GM19099 (cell line): ENCODE measurements at regions not wholly inside any gene's neighbourhood (a gene's known extent, or its start where the extent isn't known, plus 50 kb on each side); places are given as distances from the start of the nearest gene placed in this dataset.

ENCODE experiments used
- POLR2A ChIP-seq: IDR thresholded peaks from 3 replicates; pipeline ENCODE4 v1.6.1; 2011; ENCODE audit warnings: low read depth; ENCODE audit not compliant: insufficient read length; ENCODE audit errors: extremely low read depth

DNA sequence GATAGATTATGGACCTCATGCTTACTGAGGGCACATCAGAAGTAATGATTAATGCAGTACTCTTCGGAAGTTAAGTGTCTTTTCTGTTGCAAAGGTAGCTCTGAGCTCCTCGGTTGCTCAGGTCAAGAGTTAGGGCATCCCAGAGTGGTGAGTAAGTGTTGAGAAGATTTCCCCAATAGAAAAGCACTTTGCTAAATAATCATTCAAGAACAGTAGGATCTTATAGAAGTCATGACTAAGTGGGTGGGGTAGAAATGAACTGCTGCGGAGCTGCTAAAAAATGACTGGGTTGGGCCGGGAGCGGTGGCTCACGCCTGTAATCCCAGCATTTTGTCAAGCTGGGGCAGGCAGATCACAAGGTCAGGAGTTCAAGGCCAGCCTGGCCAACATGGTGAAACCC, 648.6 kb upstream of the CAMK1G start:
- TF ChIP-seq POLR2A: no peak

DNA sequence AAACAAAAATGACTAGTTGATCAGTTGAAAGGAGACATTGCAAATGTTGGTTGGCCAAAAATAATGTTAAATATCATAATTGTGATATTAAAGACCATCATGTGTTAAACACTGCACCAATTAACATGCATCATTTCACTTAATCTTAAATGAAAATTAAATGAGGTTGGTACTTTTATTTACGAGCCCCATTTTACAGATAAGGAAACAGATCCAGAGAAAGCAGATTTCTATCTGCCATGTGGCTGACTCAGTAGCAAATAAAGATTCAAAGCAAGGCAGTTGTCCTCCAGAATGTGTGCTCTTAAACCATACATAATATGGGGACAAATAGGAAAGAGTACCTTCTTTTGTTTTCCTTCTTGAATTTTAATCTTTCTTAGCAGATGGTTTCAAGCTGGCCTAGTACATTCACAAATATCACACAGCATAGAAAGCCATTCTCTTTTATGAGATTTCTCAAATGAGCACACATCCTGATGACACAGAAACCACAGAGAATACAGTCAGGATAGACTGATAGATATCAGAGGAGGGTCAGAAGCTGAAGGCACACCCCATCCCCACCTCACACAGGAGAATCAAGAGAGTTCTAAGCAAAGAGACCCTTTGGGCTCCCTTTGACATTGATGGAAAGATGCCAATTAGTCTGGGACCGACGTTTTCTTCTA, 647.9 kb upstream of the CAMK1G start:
- no peak for TF ChIP-seq POLR2A

GRCh38 chr1:208939537-208940085, 643.9 kb upstream of the CAMK1G start:
- TF ChIP-seq POLR2A: no peak

- no peak for TF ChIP-seq POLR2A
Measured at GRCh38 chr1:208942394-208943130, 641.0 kb upstream of the CAMK1G start.

DNA sequence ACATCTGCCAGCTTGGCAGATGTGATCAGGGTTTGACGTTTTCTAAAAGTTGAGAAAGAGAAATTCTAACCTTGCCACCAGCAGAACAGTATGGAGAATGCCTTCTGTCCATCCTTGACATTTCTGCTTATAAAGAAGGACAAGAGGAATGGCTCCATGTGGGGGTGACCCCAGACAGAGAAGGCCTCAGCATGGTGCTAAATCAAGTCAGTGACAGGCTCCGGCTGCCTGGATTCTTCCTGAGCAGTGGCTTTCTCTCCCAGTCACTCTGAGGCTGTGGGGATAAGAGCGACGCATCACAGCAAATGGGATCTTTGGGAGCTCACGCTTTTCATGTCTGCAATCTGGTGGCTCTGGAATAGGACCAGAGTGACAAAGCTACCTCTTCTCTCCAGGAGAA, 640.2 kb upstream of the CAMK1G start:
- TF ChIP-seq POLR2A: no peak

- no peak for TF ChIP-seq POLR2A
Measured at GRCh38 chr1:208944981-208945451, 638.5 kb upstream of the CAMK1G start.

DNA sequence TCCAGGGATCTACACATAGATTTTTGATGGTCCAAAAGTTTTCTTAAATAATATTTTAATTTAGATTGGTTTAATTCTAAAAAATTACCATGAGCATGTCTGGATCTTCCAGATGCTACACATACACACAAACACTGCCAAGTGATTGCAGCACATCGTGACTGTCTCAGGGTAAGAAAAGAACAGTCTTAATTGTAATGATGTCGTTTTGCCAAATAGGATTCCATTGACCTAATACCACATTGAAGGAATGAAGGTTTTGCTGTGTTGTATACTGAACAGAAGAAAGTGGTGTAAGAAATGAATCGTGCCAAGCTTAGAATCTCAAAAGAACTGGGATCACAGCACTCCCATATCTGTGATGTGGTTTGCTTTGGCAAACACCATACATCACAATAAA, 633.3 kb upstream of the CAMK1G start:
- no peak for TF ChIP-seq POLR2A

DNA sequence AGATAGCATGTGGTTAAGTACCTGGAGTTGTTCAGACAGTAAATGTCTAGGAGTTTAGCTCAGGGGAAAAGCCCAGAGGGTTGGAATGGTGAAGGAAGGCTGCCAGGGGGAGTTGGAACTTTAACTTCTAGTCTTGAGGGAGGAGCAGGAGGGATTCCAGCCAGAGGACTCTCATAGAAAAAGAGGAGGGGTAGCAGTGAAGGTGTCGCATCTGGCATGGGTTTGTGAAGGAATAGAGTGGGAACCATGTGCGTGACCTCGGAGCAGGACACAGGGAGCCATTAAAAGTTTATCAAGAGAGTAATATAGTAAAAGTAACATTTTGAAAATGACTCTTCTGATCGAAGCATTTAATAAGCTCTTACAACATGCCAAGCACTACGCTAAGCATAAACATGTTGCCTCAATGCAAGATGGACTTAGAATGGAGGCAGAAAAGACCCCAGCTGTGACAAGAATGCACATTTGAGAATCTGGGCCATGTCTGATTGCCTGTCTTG, 632.4 kb upstream of the CAMK1G start:
- TF ChIP-seq POLR2A: no peak

DNA sequence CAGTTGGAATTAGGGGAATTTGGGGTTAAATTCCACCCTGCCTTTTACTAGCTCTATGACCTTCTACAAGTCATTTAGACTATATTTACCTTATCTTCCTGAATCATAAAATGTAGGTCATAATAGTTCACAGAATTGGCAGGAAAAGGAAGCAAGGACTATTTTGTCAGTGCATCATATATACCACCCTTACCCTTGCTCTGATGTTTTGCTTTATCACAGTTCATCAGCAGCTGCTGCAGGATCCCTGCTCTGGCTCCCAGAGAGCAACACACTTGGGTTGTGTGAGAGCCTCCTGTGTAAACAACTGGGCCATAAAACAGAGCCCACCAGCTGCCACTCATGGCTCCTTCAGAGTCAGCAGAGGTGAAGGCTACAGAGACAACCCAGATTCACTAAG, 631.6 kb upstream of the CAMK1G start:
- TF ChIP-seq POLR2A: no peak

GRCh38 chr1:208962867-208963266, 620.6 kb upstream of the CAMK1G start:
- TF ChIP-seq POLR2A: no peak

DNA sequence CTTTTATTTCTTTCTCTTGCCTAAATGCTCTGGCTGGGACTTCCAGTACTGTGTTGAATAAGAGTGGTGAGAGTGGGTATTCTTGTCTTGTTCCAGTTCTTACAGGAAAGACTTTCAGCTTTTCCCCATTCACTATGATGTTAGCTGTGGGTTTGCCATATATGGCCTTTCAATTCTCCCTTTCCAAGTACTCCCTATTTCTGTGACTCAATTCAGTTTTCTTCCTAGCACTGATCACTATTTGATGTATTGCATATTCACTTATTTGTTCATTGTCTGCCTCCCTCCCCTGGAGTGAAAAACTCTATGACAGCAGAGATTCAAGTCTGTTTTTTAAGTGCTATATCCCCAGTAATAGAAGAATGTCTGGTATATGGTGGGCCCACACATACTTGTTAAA, 618.2 kb upstream of the CAMK1G start:
- TF ChIP-seq POLR2A: no peak

GRCh38 chr1:208967334-208967733, 616.2 kb upstream of the CAMK1G start:
- no peak for TF ChIP-seq POLR2A

DNA sequence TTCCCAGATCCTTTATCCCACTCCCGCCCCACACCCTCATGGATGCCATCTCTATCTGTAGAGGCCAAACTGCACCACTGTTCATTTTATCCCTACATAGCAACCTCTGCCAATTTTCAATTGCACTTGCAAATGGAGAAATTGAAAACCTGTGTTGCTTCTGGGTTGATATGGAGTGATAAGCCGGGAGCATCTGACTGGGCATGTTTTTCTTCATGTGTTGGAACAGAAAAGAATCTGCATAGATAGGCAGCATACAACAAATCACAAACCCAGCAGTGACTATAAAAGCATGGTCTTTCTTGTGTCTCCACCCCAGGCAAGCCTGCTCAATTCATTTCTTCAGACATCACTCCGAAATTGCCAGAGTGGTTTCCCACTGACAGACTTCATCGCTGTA, 608.8 kb upstream of the CAMK1G start:
- no peak for TF ChIP-seq POLR2A

GRCh38 chr1:208975456-208975855, 608.1 kb upstream of the CAMK1G start:
- TF ChIP-seq POLR2A: no peak

GRCh38 chr1:208977012-208977411, 606.5 kb upstream of the CAMK1G start:
- TF ChIP-seq POLR2A: no peak
